Endodermal cell (in vitro differentiated cells): ENCODE measurements at regions not wholly inside any gene's neighbourhood (a gene's known extent, or its start where the extent isn't known, plus 50 kb on each side); places are given as distances from the start of the nearest gene placed in this dataset.

Experiments
- DNase-seq: peaks from one replicate; pipeline ENCODE4 v3.0.0-alpha.2; 2017
- H3K27ac ChIP-seq: 2 replicates; pipeline ENCODE4 v1.5.1; 2013; ENCODE audit warnings: mild to moderate bottlenecking, low read depth, low read length, moderate library complexity
- H3K27me3 ChIP-seq: 2 replicates; pipeline ENCODE4 v1.6.1; 2013; ENCODE audit warnings: mild to moderate bottlenecking, low read length, moderate library complexity; ENCODE audit not compliant: insufficient read depth, control insufficient read depth, poor library complexity, severe bottlenecking
- H3K36me3 ChIP-seq: 2 replicates; pipeline ENCODE4 v1.7.0; 2013; ENCODE audit warnings: mild to moderate bottlenecking, low read length, moderate library complexity; ENCODE audit not compliant: control insufficient read depth, insufficient read depth
- H3K4me1 ChIP-seq: one replicate; pipeline ENCODE4 v1.7.0; 2013; ENCODE audit warnings: low read length; ENCODE audit not compliant: control insufficient read depth, insufficient read depth
- H3K4me3 ChIP-seq: 2 replicates; pipeline ENCODE4 v1.5.1; 2013; ENCODE audit warnings: mild to moderate bottlenecking, low read length, moderate library complexity
- H3K9ac ChIP-seq: 2 replicates; pipeline ENCODE4 v1.6.1; 2013; ENCODE audit warnings: mild to moderate bottlenecking, low read length, moderate library complexity; ENCODE audit not compliant: poor library complexity, severe bottlenecking; ENCODE audit errors: extremely low read depth
- H3K9me3 ChIP-seq: 2 replicates; pipeline ENCODE4 v1.6.1; 2013; ENCODE audit warnings: mild to moderate bottlenecking, low read length, moderate library complexity; ENCODE audit not compliant: control insufficient read depth
- H3K27ac Mint-ChIP-seq: 2 replicates; pipeline ENCODE4 v1.8.0; 2020; ENCODE audit warnings: mixed read lengths
- H3K27me3 Mint-ChIP-seq: 2 replicates; pipeline ENCODE4 v1.8.0; 2021; ENCODE audit warnings: mild to moderate bottlenecking, mixed read lengths; ENCODE audit not compliant: insufficient read depth
- H3K36me3 Mint-ChIP-seq: 2 replicates; pipeline ENCODE4 v1.8.0; 2020; ENCODE audit warnings: low read depth, mixed read lengths
- H3K4me1 Mint-ChIP-seq: 2 replicates; pipeline ENCODE4 v1.8.0; 2020; ENCODE audit warnings: mixed read lengths
- H3K4me3 Mint-ChIP-seq: 2 replicates; pipeline ENCODE4 v1.8.0; 2020; ENCODE audit warnings: mild to moderate bottlenecking, moderate library complexity, mixed read lengths
- H3K9me3 Mint-ChIP-seq: 2 replicates; pipeline ENCODE4 v1.8.0; 2020; ENCODE audit warnings: mild to moderate bottlenecking, mixed read lengths
- WGBS, 2 experiments: methylation state at CpG; one replicate each; pipeline versions ENCODE4 v1.1.5 to v1.1.7; 2013; ENCODE audit warnings: missing lambda C conversion rate in 2 of 2, mixed read lengths in 1 of 2; ENCODE audit not compliant: insufficient coverage in 1 of 2, insufficient read length in 1 of 2; 5-methylcytosine and 5-hydroxymethylcytosine counted together
- TF ChIP-seq, protein P1 (sequence below): fragments of 200-600 bp; sonication (generic); conservative IDR thresholded peaks from 2 replicates; pipeline ENCODE4 v1.5.0; 2021; ENCODE audit warnings: antibody characterized with exemption, mild to moderate bottlenecking

GRCh38 chr1:37166005-37166404, 131.7 kb upstream of the GRIK3 start:
- H3K4me1 ChIP-seq, result no peaks in the 10 kb centered on the region
- no peaks in the 10 kb centered on the region for H3K4me1 Mint-ChIP-seq
- H3K27ac Mint-ChIP-seq, result no peak overlapping the region
- peaks cover 6% of the 10 kb centered on the region for H3K9me3 ChIP-seq
- H3K36me3 Mint-ChIP-seq, result no peaks in the 10 kb centered on the region
- peaks cover 24% of the 10 kb centered on the region for H3K9me3 Mint-ChIP-seq
- H3K36me3 ChIP-seq, result no peaks in the 10 kb centered on the region
- no peak for DNase-seq
- 100% methylated on average over 1 of the region's 2 CpGs; no CpG with 5 or more reads in 1 of the 2 experiments for WGBS, 2 experiments
- no peak overlapping the region for H3K27ac ChIP-seq
- no peak overlapping the region for H3K4me3 Mint-ChIP-seq
- H3K4me3 ChIP-seq, result no peak overlapping the region
- no peaks in the 10 kb centered on the region for H3K27me3 ChIP-seq
- TF ChIP-seq, protein P1, sequence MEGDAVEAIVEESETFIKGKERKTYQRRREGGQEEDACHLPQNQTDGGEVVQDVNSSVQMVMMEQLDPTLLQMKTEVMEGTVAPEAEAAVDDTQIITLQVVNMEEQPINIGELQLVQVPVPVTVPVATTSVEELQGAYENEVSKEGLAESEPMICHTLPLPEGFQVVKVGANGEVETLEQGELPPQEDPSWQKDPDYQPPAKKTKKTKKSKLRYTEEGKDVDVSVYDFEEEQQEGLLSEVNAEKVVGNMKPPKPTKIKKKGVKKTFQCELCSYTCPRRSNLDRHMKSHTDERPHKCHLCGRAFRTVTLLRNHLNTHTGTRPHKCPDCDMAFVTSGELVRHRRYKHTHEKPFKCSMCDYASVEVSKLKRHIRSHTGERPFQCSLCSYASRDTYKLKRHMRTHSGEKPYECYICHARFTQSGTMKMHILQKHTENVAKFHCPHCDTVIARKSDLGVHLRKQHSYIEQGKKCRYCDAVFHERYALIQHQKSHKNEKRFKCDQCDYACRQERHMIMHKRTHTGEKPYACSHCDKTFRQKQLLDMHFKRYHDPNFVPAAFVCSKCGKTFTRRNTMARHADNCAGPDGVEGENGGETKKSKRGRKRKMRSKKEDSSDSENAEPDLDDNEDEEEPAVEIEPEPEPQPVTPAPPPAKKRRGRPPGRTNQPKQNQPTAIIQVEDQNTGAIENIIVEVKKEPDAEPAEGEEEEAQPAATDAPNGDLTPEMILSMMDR, result no peak
- H3K9ac ChIP-seq, result no peak overlapping the region
- peaks cover 3% of the 10 kb centered on the region for H3K27me3 Mint-ChIP-seq

DNA sequence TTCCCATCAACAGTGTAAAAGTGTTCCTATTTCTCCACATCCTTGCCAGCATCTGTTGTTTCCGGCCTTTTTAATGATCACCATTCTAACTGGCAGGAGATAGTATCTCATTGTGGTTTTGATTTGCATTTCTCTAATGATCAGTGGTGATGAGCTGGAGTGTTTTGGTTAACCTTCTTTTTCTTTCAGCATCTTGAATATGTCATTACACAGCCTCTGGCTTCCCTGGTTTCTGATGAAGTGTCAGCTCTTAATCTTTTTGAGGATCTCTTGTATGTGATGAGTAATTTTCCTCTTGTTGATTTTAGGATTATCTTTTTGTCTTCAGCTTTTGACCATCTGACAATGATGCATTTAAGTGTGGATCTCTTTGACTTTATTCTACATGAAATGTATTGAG, 133.2 kb upstream of the GRIK3 start:
- Mint-ChIP-seq H3K27me3 (no peaks in the 10 kb centered on the region), H3K9me3 (peaks cover 20% of the 10 kb centered on the region), H3K27ac (no peak overlapping the region), H3K36me3 (no peaks in the 10 kb centered on the region), H3K4me1 (no peaks in the 10 kb centered on the region), H3K4me3 (no peak overlapping the region)
- TF ChIP-seq, protein P1, result no peak
- no peaks in the 10 kb centered on the region for H3K9me3 ChIP-seq
- WGBS, 2 experiments, result 100% methylated on average over 1 of the region's 1 CpG; no CpG with 5 or more reads in 1 of the 2 experiments
- DNase-seq, result no peak
- H3K27ac ChIP-seq, result no peak overlapping the region
- H3K4me3 ChIP-seq, result no peak overlapping the region
- H3K36me3 ChIP-seq, result no peaks in the 10 kb centered on the region
- no peaks in the 10 kb centered on the region for H3K27me3 ChIP-seq
- H3K4me1 ChIP-seq, result no peaks in the 10 kb centered on the region
- H3K9ac ChIP-seq, result no peak overlapping the region

- no peaks in the 10 kb centered on the region for H3K36me3 Mint-ChIP-seq
Observed at GRCh38 chr1:37169241-37169640, 134.9 kb upstream of the GRIK3 start.

More at GRCh38 chr1:37169241-37169640, 134.9 kb upstream of the GRIK3 start:
- Mint-ChIP-seq H3K27me3 (no peaks in the 10 kb centered on the region), H3K27ac (no peak overlapping the region), H3K9me3 (peaks cover 14% of the 10 kb centered on the region), H3K4me3 (no peak overlapping the region), H3K4me1 (no peaks in the 10 kb centered on the region)
- no peak overlapping the region for H3K27ac ChIP-seq
- no peaks in the 10 kb centered on the region for H3K36me3 ChIP-seq
- no peak overlapping the region for H3K4me3 ChIP-seq
- no peaks in the 10 kb centered on the region for H3K27me3 ChIP-seq
- WGBS, 2 experiments, result 79 to 89% methylated on average over 1 to 2 of the region's 2 CpGs
- H3K9ac ChIP-seq, result no peak overlapping the region
- no peak for DNase-seq
- no peaks in the 10 kb centered on the region for H3K9me3 ChIP-seq
- no peaks in the 10 kb centered on the region for H3K4me1 ChIP-seq
- TF ChIP-seq, protein P1, result no peak
